DND-41 (cell line): ENCODE measurements at regions not wholly inside any gene's neighbourhood (a gene's known extent, or its start where the extent isn't known, plus 50 kb on each side); places are given as distances from the start of the nearest gene placed in this dataset.

ENCODE experiments used
- EZH2 ChIP-seq: IDR thresholded peaks from 3 replicates; pipeline ENCODE4 v1.6.1; 2012; ENCODE audit warnings: borderline replicate concordance, low read depth, mild to moderate bottlenecking, moderate library complexity, low read length, inconsistent platforms; ENCODE audit not compliant: severe bottlenecking
- TF ChIP-seq, protein P1 (sequence below): IDR thresholded peaks from 2 replicates; pipeline ENCODE4 v1.5.1; 2012; ENCODE audit warnings: borderline replicate concordance, low read length, moderate library complexity, mild to moderate bottlenecking; ENCODE audit not compliant: poor library complexity, severe bottlenecking; ENCODE audit errors: extremely low read depth

GRCh38 chr3:99551520-99551919, 86.9 kb upstream of the COL8A1 start:
- TF ChIP-seq, protein P1, sequence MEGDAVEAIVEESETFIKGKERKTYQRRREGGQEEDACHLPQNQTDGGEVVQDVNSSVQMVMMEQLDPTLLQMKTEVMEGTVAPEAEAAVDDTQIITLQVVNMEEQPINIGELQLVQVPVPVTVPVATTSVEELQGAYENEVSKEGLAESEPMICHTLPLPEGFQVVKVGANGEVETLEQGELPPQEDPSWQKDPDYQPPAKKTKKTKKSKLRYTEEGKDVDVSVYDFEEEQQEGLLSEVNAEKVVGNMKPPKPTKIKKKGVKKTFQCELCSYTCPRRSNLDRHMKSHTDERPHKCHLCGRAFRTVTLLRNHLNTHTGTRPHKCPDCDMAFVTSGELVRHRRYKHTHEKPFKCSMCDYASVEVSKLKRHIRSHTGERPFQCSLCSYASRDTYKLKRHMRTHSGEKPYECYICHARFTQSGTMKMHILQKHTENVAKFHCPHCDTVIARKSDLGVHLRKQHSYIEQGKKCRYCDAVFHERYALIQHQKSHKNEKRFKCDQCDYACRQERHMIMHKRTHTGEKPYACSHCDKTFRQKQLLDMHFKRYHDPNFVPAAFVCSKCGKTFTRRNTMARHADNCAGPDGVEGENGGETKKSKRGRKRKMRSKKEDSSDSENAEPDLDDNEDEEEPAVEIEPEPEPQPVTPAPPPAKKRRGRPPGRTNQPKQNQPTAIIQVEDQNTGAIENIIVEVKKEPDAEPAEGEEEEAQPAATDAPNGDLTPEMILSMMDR: no peak
- no peak for TF ChIP-seq EZH2
